ENCODE measurements at regions not wholly inside any gene's neighbourhood (a gene's known extent, or its start where the extent isn't known, plus 50 kb on each side); places are given as distances from the start of the nearest gene placed in this dataset.

- H3K27me3 ChIP-seq (ENCODE audit: control insufficient read depth in 1 of 2, insufficient read depth in 2 of 2, low read length in 2 of 2): no peaks in the 10 kb centered on the region
- no peak overlapping the region for H2AFZ ChIP-seq (ENCODE audit: low read length)
- H3K27ac ChIP-seq (ENCODE audit: extremely low read length, insufficient read depth, low read length): no peak overlapping the region
- H3K4me3 ChIP-seq (replicated peaks in 1 of 3; ENCODE audit: insufficient read depth in 1 of 3, low read depth in 2 of 3, low read length in 3 of 3): no peak overlapping the region
- H3K9ac ChIP-seq (ENCODE audit: insufficient read depth, low read depth, low read length): no peak overlapping the region
- CTCF ChIA-PET (ENCODE audit: low intra/inter-chr PET ratio, low total read pairs): no interaction called here
- no peak for FAIRE-seq
- ATAC-seq: no peak
- no TSS peak for BruUV-seq (replicated peaks)
- TF ChIP-seq HCFC1 (IDR thresholded peaks at IDR 0.05; ENCODE audit: low read depth, low read length): no peak
- no peak for TF ChIP-seq HNF1A (IDR thresholded peaks at IDR 0.05; ENCODE audit: low read depth)
- TF ChIP-seq HNF1A (CRISPR knock-in tag; IDR thresholded peaks at IDR 0.05; ENCODE audit: borderline replicate concordance): no peak
- TF ChIP-seq ATF4 (CRISPR knock-in tag; IDR thresholded peaks at IDR 0.05): no peak
- no peak for TF ChIP-seq RELA (CRISPR knock-in tag; IDR thresholded peaks at IDR 0.05)
- no peak for TF ChIP-seq HNF4A (CRISPR knock-in tag; IDR thresholded peaks at IDR 0.05)
- TF ChIP-seq ZNF776 (CRISPR knock-in tag; IDR thresholded peaks at IDR 0.05): no peak
- TF ChIP-seq SNAPC2 (CRISPR knock-in tag; IDR thresholded peaks at IDR 0.05): no peak
- no peak for TF ChIP-seq ZNF224 (CRISPR knock-in tag; IDR thresholded peaks at IDR 0.05)
- TF ChIP-seq ZNF703 (CRISPR knock-in tag; IDR thresholded peaks at IDR 0.05; ENCODE audit: borderline replicate concordance): no peak
- no peak for TF ChIP-seq JUND (CRISPR knock-in tag; IDR thresholded peaks at IDR 0.05)
- no peak for TF ChIP-seq ARNTL (CRISPR knock-in tag; IDR thresholded peaks at IDR 0.05)
- TF ChIP-seq ZSCAN29 (CRISPR knock-in tag; conservative IDR thresholded peaks at IDR 0.05): no peak
- TF ChIP-seq CBX1 (IDR thresholded peaks at IDR 0.05; ENCODE audit: low read depth): no peak
- no peak for TF ChIP-seq TBL1XR1 (IDR thresholded peaks at IDR 0.05; ENCODE audit: borderline replicate concordance, low read length, partially characterized antibody)
- no peak for TF ChIP-seq PCBP2 (optimal IDR thresholded peaks at IDR 0.05; ENCODE audit: low read depth, low read length, poor library complexity, severe bottlenecking)
- TF ChIP-seq ZNF547 (CRISPR knock-in tag; IDR thresholded peaks at IDR 0.05): no peak
- no peak for TF ChIP-seq TFAP4 (IDR thresholded peaks at IDR 0.05; ENCODE audit: borderline replicate concordance, low read depth)
- no peak for DNase-seq (ENCODE audit: low spot score)
- POLR2A ChIA-PET: no interaction called here
- intact Hi-C loops (cut with micrococcal nuclease; ENCODE audit: unreplicated experiment) (no loop called here), in situ Hi-C loops (cut with HindIII; ENCODE audit: extremely low pct_ligation_motif_present, low pct_unique_long_range_greater_than_20kb) (no loop called here)
- WGBS (ENCODE audit: low lambda C conversion rate): 0% methylated on average over 1 of the region's 1 CpG
- no peaks in the 10 kb centered on the region for H3K4me1 ChIP-seq (ENCODE audit: insufficient read depth, low read length)
- no peaks in the 10 kb centered on the region for H4K20me1 ChIP-seq (ENCODE audit: insufficient read depth, low read length)
- H3K36me3 ChIP-seq (replicated peaks in 1 of 2; ENCODE audit: control insufficient read depth in 1 of 2, insufficient read depth in 2 of 2, low read length in 2 of 2): no peaks in the 10 kb centered on the region
- H3K79me2 ChIP-seq (ENCODE audit: insufficient read depth, low read length): no peaks in the 10 kb centered on the region
- no peaks in the 10 kb centered on the region for H3K9me3 ChIP-seq (ENCODE audit: low read length)
- no peak overlapping the region for H3K4me2 ChIP-seq (ENCODE audit: low read depth, low read length)
These were observed 340.6 kb upstream of the GOLIM4 start for GRCh38 chr3:168436245-168436724.
